Esophagus muscularis mucosa (tissue), 4 donors: ENCODE measurements at regions not wholly inside any gene's neighbourhood (a gene's known extent, or its start where the extent isn't known, plus 50 kb on each side); places are given as distances from the start of the nearest gene placed in this dataset.
"Not testable (repeated sequence)": the region's sequence is repeated elsewhere in the genome, so short reads cannot be mapped to it uniquely, and the experiment has no call there.

Experiments
- DNase-seq: peaks from one replicate; pipeline ENCODE4 v3.0.0-alpha.2; 2017; ENCODE audit errors: extremely low spot score
- H3K27ac ChIP-seq, 4 donors: fragments of 200-600 bp; sonication (generic); replicated peaks in 1 of 4; 1 replicate in 3 of 4; 2 replicates in 1 of 4; pipeline ENCODE4 v1.5.1; 2016 to 2019; ENCODE audit warnings: mild to moderate bottlenecking in 1 of 4
- H3K27me3 ChIP-seq, 4 donors: fragments of 200-600 bp; sonication (generic); one replicate each; pipeline versions ENCODE4 v1.5.1 to v1.6.0; 2016 to 2019
- H3K36me3 ChIP-seq, 4 donors: fragments of 200-600 bp; sonication (generic); one replicate each; pipeline ENCODE4 v1.5.1; 2016 to 2019
- H3K4me1 ChIP-seq, 4 donors: fragments of 200-600 bp; sonication (generic); one replicate each; pipeline ENCODE4 v1.5.1; 2016 to 2019
- H3K4me3 ChIP-seq, 4 donors: fragments of 200-600 bp; sonication (generic); 1 replicate in 2 of 4; 2 replicates in 2 of 4; pipeline ENCODE4 v1.5.1; 2016 to 2019; ENCODE audit warnings: mild to moderate bottlenecking in 4 of 4, moderate library complexity in 1 of 4
- H3K9me3 ChIP-seq, 4 donors: fragments of 200-600 bp; sonication (generic); 1 replicate in 3 of 4; 2 replicates in 1 of 4; pipeline ENCODE4 v1.5.1; 2016 to 2019
- CTCF ChIP-seq, 3 experiments: fragments of 200-600 bp in 2 of 3; fragments of 450-650 bp in 1 of 3; sonication (generic) in 2 of 3; IDR thresholded peaks; one replicate each; pipeline ENCODE4 v1.5.1; 2017 to 2019; ENCODE audit warnings: antibody characterized with exemption in 3 of 3, mild to moderate bottlenecking in 2 of 3, moderate library complexity in 1 of 3
- EP300 ChIP-seq: sonication (generic); formaldehyde crosslinking; IDR thresholded peaks from one replicate; pipeline ENCODE4 v1.6.1; 2017; ENCODE audit warnings: antibody characterized with exemption
- POLR2A ChIP-seq: fragments of 450-650 bp; IDR thresholded peaks from one replicate; pipeline ENCODE4 v1.6.1; 2017; ENCODE audit warnings: antibody characterized with exemption, moderate library complexity, mild to moderate bottlenecking, low read depth
- POLR2AphosphoS5 ChIP-seq, 2 donors: sonication (generic); formaldehyde crosslinking; IDR thresholded peaks; one replicate each; pipeline ENCODE4 v1.6.1; 2017; ENCODE audit warnings: antibody characterized with exemption in 2 of 2
- WGBS: methylation state at CpG from one replicate; pipeline ENCODE4 v1.1.5; 2018; 5-methylcytosine and 5-hydroxymethylcytosine counted together
- intact Hi-C: fragments of 100-400 bp; cut with DNase I; formaldehyde crosslinking; loops from one replicate; pipeline ENCODE4 v1.15.1; 2023

GRCh38 chr2:220601674-220602073, 970.4 kb downstream of the EPHA4 start:
- no peaks in the 10 kb centered on the region for H3K9me3 ChIP-seq
- TF ChIP-seq POLR2AphosphoS5 (IDR thresholded peaks at IDR 0.05) (no peak), EP300 (no peak), CTCF (IDR thresholded peaks at IDR 0.05) (no peak), POLR2A (no peak)
- intact Hi-C loops, result no loop called here
- H3K4me1 ChIP-seq, result no peaks in the 10 kb centered on the region
- no peaks in the 10 kb centered on the region for H3K27me3 ChIP-seq
- H3K27ac ChIP-seq, result no peak overlapping the region
- no peak for DNase-seq
- H3K4me3 ChIP-seq, result no peak overlapping the region
- no peaks in the 10 kb centered on the region for H3K36me3 ChIP-seq
- WGBS, result 58% methylated on average over 3 of the region's 3 CpGs

- intact Hi-C loops, H3K36me3 ChIP-seq, H3K4me3 ChIP-seq, H3K4me1 ChIP-seq, DNase-seq, H3K27me3 ChIP-seq, H3K27ac ChIP-seq, H3K9me3 ChIP-seq: not testable (repeated sequence)
- WGBS, result 96% methylated on average over 8 of the region's 8 CpGs
Observed at GRCh38 chr2:220613004-220613403, 959.1 kb downstream of the EPHA4 start.

- Histone ChIP-seq H3K9me3 (no peaks in the 10 kb centered on the region), H3K4me1 (no peaks in the 10 kb centered on the region), H3K4me3 (no peak overlapping the region), H3K27ac (no peak overlapping the region), H3K36me3 (no peaks in the 10 kb centered on the region), H3K27me3 (no peaks in the 10 kb centered on the region)
- intact Hi-C loops, result no loop called here
- TF ChIP-seq POLR2A, result no peak
- no peak for TF ChIP-seq CTCF (IDR thresholded peaks at IDR 0.05)
- no peak for TF ChIP-seq POLR2AphosphoS5 (IDR thresholded peaks at IDR 0.05)
- no peak for TF ChIP-seq EP300
- no peak for DNase-seq
- 94% methylated on average over 1 of the region's 1 CpG for WGBS
Observed at GRCh38 chr2:220614064-220614463, 958.0 kb downstream of the EPHA4 start.

GRCh38 chr2:220619525-220620220, 952.4 kb downstream of the EPHA4 start:
- Histone ChIP-seq H3K27me3 (peaks cover 0 to 5% (median 0%) of the 10 kb centered on the region in 4 donors), H3K4me1 (no peaks in the 10 kb centered on the region), H3K9me3 (no peaks in the 10 kb centered on the region), H3K36me3 (no peaks in the 10 kb centered on the region), H3K27ac (no peak overlapping the region), H3K4me3 (no peak overlapping the region)
- DNase-seq, result no peak
- 51% methylated on average over 3 of the region's 3 CpGs for WGBS
- intact Hi-C loops, result no loop called here
- no peak for TF ChIP-seq POLR2AphosphoS5 (IDR thresholded peaks at IDR 0.05)
- no peak for TF ChIP-seq POLR2A
- no peak for TF ChIP-seq CTCF (IDR thresholded peaks at IDR 0.05)
- no peak for TF ChIP-seq EP300

DNA sequence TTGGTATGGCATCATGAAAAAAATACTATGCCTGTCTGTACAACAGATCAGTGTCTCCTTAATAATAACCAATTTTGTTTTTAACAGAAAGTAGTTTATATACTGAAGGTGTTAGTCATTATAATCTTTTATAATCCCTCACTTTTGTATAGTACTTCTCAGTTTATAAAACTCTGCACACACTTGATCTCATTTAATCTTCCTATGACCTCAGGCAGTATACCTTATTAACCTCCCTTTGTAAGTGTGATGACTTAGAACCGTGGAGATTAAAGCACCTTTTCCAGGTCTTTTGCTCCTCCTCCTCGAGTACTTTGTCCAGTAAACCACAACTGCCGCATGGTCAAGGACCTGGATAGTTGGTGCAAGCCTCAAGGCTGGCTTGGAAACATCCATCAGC, 945.5 kb downstream of the EPHA4 start:
- no peaks in the 10 kb centered on the region for H3K9me3 ChIP-seq
- 73% methylated on average over 3 of the region's 3 CpGs for WGBS
- intact Hi-C loops, result no loop called here

More for the DNA sequence above, 945.5 kb downstream of the EPHA4 start:
- Histone ChIP-seq H3K27ac (no peak overlapping the region), H3K36me3 (no peaks in the 10 kb centered on the region), H3K27me3 (no peaks in the 10 kb centered on the region), H3K4me3 (no peak overlapping the region), H3K4me1 (no peaks in the 10 kb centered on the region)
- TF ChIP-seq POLR2AphosphoS5 (IDR thresholded peaks at IDR 0.05), result no peak
- TF ChIP-seq EP300, result no peak
- TF ChIP-seq POLR2A, result no peak
- no peak for TF ChIP-seq CTCF (IDR thresholded peaks at IDR 0.05)
- no peak for DNase-seq
